ENCODE measurements at regions not wholly inside any gene's neighbourhood (a gene's known extent, or its start where the extent isn't known, plus 50 kb on each side); places are given as distances from the start of the nearest gene placed in this dataset.

- no peak for DNase-seq (ENCODE audit: low read depth)
- no peak overlapping the region for H3K4me3 ChIP-seq (replicated peaks; ENCODE audit: low read depth, low read length)
- TF ChIP-seq, protein P1, sequence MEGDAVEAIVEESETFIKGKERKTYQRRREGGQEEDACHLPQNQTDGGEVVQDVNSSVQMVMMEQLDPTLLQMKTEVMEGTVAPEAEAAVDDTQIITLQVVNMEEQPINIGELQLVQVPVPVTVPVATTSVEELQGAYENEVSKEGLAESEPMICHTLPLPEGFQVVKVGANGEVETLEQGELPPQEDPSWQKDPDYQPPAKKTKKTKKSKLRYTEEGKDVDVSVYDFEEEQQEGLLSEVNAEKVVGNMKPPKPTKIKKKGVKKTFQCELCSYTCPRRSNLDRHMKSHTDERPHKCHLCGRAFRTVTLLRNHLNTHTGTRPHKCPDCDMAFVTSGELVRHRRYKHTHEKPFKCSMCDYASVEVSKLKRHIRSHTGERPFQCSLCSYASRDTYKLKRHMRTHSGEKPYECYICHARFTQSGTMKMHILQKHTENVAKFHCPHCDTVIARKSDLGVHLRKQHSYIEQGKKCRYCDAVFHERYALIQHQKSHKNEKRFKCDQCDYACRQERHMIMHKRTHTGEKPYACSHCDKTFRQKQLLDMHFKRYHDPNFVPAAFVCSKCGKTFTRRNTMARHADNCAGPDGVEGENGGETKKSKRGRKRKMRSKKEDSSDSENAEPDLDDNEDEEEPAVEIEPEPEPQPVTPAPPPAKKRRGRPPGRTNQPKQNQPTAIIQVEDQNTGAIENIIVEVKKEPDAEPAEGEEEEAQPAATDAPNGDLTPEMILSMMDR (IDR thresholded peaks at IDR 0.05; ENCODE audit: low read length, missing control alignments), result no peak
These were observed 195.0 kb upstream of the STARD13 start for GRCh38 chr13:33480561-33480960.

- TF ChIP-seq, protein P1 (IDR thresholded peaks at IDR 0.05; ENCODE audit: low read length, missing control alignments), result no peak
- DNase-seq (ENCODE audit: low read depth), result no peak
These were observed 197.9 kb upstream of the STARD13 start for GRCh38 chr13:33483471-33483870.

GRCh38 chr13:33485247-33485646 lies 199.7 kb upstream of the STARD13 start:
- TF ChIP-seq, protein P1 (IDR thresholded peaks at IDR 0.05; ENCODE audit: low read length, missing control alignments), result no peak
- DNase-seq (ENCODE audit: low read depth), result no peak
- no peak overlapping the region for H3K4me3 ChIP-seq (replicated peaks; ENCODE audit: low read depth, low read length)

More at GRCh38 chr13:33483471-33483870, 197.9 kb upstream of the STARD13 start:
- H3K4me3 ChIP-seq (replicated peaks; ENCODE audit: low read depth, low read length), result no peak overlapping the region

GRCh38 chr13:33487575-33488243 lies 202.2 kb upstream of the STARD13 start:
- DNase-seq (ENCODE audit: low read depth), result peak; percentile 65
- peak overlapping the region; percentile 18 for H3K4me3 ChIP-seq (replicated peaks; ENCODE audit: low read depth, low read length)
- TF ChIP-seq, protein P1 (IDR thresholded peaks at IDR 0.05; ENCODE audit: low read length, missing control alignments), result peak; percentile 49

DNA sequence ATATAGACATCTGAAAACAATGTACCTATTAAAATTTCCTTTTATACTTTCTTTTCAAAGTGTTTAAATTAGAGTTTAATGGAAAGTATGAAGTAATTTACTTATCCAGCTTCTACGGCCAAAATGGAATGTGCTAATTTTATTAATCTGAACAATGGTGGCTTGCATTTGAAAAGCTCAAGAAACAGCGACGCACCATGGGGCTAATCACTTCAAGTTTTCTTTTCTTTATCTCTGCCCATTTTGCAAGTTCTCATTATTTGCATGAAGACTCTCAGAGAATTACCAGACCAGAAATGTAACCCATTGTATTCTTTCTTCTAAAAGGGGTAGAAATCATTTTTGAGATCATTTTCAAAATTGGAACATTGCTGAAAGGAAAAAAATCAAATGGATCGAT lies 204.0 kb upstream of the STARD13 start:
- no peak overlapping the region for H3K4me3 ChIP-seq (replicated peaks; ENCODE audit: low read depth, low read length)
- TF ChIP-seq, protein P1 (IDR thresholded peaks at IDR 0.05; ENCODE audit: low read length, missing control alignments), result no peak
- no peak for DNase-seq (ENCODE audit: low read depth)

GRCh38 chr13:33490461-33491327 lies 205.1 kb upstream of the STARD13 start:
- TF ChIP-seq, protein P1 (IDR thresholded peaks at IDR 0.05; ENCODE audit: low read length, missing control alignments), result no peak
- no peak overlapping the region for H3K4me3 ChIP-seq (replicated peaks; ENCODE audit: low read depth, low read length)
- peak; percentile 82 for DNase-seq (ENCODE audit: low read depth)
